Ureter (tissue), 1 donor: ENCODE measurements at regions not wholly inside any gene's neighbourhood (a gene's known extent, or its start where the extent isn't known, plus 50 kb on each side); places are given as distances from the start of the nearest gene placed in this dataset.

Experiments used
- DNase-seq: peaks from one replicate; pipeline ENCODE4 v3.0.0-alpha.2; 2020; ENCODE audit warnings: low spot score
- donor health status: DM: yes; HTN: yes; CAD: no.

DNA sequence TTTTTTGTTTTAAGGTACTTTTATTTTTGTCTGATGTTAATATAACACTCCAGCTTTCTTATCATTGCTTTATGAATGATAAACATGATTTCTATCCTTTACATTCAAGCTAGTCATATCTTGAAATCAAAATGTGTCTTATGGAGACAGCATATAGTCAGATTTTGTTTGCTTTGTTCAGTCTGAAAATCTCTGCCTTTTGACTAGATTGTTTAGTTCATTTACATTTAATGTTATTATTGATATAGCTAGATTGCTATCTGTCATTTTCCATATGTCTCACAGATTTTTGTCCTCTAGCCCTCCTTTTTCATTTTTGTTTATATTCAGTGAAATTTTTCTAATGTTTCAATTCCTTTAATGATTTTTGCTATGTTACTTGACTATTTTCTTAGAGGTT is 332.8 kb downstream of the SMOC2 start:
- no peak for DNase-seq

DNA sequence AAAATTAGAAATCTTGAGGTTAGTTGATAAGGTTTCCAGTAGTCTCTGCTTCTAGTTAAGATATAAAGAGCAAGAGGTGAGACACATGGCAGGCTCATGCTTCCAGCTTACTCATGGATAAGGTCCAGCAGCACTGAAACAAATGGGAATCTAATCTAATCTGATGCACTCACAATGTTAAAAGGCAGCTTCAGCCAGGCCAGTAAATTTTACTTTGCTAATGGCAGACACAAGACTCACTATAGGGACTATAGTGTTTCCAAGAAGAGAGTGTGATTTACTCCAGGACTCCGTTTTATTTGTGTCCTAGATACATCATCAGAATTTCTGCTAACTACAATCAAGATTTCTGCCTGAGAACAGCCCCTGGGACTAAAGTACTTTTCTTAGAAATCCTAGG is 324.8 kb downstream of the SMOC2 start:
- no peak for DNase-seq

- no peak for DNase-seq
Measured at GRCh38 chr6:168756009-168756634, 315.1 kb downstream of the SMOC2 start.

DNA sequence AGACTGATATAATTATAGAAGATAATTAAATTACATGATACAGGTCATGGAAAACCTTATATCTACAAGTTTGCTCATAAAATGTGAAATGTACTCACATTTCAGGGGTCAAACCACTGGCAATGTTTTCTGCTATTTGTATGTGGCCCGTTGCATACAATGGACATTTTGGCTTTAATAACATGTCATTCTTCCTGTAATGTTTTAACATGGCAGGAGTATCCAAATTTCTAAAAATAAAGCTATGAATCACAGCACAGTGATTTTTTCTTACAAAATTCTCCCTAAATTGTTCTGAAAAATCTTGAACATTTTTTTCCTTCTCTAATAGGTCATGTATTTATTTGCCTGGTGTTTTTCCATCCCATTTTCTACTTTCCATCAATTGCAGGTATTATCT is 305.7 kb downstream of the SMOC2 start:
- DNase-seq: no peak

GRCh38 chr6:168746013-168746412 is 305.0 kb downstream of the SMOC2 start:
- no peak for DNase-seq

GRCh38 chr6:168744861-168745260 is 303.9 kb downstream of the SMOC2 start:
- no peak for DNase-seq

DNA sequence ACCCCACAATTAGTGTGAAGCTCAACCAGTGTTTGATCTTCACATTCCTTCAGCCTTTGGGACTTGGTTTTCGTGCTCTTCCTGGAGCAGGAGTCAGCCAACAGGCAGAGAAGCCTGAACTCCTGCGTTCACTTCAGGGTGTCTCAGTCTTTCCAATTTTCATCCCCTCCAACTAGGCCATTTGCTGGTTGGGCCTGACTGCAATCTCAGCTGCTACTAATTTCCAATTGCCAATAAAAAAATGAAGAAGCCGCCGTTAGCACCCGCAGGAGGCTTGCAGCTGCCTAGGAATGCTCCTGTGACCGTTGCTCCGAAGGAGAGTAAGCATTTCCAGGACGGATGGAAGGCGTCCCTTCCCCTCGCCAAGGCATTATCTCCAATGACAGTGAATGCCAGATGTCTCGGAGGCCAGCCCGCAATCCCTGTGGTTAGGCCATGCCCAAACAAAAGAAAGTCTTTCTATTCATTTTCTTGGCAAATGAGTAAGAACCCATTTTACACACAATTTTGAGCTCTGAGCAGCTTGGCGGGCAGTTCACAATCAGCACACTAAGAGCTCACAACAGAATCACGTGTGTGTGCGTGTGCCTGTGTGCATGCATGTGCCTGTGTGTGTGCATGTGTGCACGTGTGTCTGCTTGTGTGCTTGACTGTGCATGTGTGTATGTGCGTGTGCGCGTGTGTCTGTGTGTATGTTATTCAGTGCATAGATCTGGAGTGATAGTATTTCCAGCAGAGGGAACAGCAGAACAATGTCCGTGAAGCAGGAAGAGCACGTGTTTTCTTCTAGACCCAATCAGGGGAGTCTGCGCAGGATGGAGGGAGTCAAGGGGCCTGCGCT is 301.2 kb downstream of the SMOC2 start:
- no peak for DNase-seq

- no peak for DNase-seq
Measured at GRCh38 chr6:168741305-168741704, 300.3 kb downstream of the SMOC2 start.

DNA sequence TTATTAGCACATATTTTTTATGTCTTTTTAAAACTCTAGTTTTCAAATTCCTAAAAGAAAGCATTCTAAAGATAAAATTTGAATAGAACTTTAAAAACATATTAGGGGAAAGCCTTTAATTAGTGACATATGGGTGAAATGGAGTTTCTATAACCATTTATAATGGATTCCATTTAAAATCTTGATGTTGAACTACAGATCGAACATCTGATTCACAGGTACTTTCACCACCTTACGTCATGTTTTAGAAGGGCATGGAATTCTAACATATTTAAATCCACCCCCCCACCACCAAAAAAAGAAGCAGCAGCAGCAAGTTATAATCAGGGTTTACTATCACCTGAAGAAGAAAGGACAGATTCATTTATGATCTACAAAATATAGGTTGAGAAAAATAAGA is 298.4 kb downstream of the SMOC2 start:
- no peak for DNase-seq

DNA sequence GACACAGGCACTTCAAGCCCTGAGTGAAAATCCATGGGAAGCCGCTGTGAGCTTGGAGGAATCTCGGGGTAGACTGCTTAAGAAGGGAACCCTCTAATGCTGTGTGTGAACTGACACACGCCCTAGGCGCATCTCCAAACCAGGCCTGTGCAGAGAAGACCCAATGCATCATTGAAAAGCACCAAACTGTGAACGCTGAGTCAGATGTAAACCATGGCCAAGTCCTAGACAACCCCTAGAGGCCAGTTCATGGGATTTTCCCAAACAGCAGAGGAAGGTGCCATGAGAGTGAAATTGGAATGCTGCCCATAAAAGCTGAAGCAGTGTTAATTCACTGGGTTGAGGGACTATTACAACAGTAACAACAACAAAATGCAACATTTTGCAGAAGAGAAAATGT is 296.5 kb downstream of the SMOC2 start:
- no peak for DNase-seq

DNA sequence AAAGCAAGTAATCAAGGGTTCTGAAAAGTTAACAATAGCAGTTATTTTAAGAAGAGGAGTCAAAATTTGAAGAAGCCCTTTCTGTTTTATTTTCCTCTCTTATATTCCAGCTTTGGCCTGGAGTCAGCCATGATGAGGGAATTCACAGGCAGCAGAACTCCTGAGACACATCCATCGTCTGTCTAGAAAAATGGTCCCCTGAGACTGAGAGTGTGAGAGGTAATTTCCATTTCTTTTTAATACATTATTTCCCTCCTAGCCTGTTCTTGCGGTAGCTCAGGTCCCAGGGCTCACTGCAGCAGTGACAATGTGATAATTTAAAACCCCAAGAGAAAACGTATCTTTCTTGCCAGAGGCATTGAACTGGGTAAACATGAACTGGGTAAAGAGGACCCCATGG is 296.0 kb downstream of the SMOC2 start:
- no peak for DNase-seq

GRCh38 chr6:168736039-168736438 is 295.1 kb downstream of the SMOC2 start:
- DNase-seq: no peak

DNA sequence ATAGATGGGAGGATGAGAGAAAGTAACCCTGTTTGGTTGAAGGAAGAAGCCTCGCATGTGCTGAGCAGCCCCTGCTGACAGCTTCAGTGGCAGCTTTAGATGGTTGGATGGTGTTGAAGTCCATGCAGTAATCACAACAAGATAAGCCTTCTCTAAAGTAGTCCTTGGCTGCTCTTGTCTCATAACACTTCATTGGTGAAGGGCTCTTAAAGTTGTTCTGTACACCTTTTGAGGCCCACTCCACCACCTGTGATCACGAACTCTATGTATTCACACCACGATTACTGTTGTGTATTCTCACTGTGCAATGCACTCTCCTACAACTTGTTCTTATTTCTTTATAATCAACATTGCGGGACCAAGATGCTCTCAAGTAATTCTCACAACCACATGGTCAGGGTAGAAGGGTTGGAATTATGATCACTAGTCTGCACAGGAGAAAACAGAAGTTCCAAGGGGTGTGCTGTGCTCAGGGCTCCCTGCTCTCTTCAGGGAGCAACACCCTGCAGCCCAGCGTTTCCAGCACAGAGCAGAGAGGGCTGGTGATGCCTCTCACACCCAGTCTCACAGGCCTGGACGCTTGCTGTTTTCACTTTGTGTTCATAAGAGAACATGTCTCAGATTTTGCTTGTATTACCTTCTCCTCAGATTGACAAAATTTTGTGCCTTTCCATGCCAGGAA is 294.4 kb downstream of the SMOC2 start:
- no peak for DNase-seq

DNA sequence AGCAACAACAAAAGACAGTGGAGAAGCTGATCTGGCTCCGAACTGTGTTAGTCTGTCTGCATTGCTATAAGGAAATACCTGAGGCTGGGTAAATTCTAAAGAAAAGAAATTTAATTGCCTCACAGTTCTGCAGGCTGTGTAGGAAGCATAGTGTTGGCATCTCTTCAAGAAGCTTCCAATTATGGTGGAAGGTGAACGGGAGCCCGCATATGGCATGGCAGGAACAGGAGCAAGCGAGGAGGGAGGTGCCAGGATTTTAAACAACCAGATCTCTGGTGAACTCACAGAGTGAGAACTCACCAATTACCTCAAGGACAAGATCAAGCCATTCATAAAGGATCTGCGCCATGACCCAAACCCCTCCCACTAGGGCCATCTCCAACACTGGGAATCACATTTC is 293.5 kb downstream of the SMOC2 start:
- no peak for DNase-seq

GRCh38 chr6:168732676-168733075 is 291.7 kb downstream of the SMOC2 start:
- no peak for DNase-seq

GRCh38 chr6:168730931-168731716 is 290.1 kb downstream of the SMOC2 start:
- no peak for DNase-seq

DNA sequence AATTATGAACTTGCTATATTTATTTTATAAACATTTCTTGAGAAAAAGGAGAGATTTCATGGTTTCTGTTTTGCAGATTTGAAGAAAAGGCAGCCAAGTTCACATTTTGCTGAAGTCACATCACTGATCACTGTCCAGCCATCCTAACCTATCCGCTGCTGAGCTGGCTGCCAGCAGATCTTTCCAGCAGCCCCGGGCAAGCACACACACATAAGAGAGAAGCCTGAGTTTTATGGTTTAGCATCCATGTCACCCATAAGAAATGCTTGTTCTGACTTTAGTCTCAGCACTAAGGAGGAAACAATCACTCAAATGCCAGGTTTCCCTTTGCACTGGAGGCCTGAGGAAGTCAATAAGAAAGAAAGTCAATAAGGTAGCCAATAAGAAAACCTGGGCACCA is 287.1 kb downstream of the SMOC2 start:
- DNase-seq: no peak

DNA sequence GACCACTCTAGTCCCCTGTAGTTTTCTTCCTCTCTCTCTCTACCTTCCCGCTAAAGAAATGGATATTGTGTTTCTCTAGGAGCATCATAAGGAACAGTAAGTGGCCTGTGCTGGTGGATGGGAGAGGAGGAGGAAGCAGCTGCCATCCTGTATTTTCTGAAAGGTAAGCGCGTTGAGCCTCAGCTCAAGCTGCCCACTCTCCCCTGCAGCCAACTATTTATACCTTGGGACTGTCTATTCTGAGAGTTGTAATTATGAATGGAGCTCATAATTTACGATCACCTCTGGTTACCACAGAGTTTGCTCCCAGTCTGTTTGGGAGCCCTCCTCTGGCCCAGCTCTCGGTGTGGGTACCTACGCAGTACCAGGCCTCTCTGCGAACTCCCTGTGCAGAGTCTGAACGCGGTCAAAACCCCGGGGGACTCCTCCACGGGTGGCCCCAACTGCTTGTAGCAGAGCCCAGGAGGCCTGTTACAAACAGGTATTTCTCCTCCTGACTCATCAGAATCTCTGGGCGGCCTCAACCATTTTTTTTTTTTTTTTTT is 285.4 kb downstream of the SMOC2 start:
- DNase-seq: no peak

- no peak for DNase-seq
Measured at GRCh38 chr6:168725802-168726201, 284.8 kb downstream of the SMOC2 start.

DNA sequence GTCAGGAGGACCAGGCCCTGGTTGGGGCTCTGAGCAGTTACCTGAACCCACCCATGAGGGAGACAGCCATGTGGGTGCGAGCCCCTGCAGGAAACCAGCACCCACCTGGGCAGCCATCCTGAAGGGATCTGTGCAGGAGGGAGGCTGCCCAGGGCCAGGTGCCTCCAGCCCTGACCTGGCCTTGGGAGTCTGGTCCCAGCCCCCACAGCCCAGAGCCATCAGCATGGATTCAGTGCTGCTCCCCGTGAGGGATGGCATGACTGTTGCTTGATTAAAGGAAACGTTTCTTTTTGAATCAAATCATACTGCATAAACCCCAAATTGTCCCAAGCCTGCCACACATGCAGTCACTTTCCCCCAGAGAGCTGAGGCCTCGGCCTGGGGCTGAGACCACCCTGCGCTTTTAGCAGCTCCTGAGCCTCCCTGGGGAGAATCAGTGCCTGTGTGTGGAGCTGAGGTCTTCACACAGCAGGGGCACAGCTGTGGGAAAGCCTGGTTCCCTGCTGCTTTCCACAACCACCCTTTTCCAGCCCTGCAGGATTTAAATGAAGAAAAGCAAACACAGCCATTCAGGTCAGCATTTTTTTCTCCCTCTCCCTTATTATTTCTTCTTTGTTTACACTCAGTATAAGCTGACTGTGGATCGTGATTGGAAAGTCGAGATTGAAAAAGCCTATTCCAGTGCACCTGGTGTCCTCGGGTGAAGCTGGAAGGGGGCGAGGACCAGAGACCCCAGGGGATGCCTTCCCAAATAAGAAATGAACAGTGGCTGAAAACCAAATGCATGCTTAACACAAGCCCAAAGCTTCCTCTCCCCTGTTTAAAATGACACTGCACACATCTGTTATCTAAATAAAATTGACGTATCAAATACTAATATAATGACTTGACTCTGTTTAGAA is 283.9 kb downstream of the SMOC2 start:
- no peak for DNase-seq

GRCh38 chr6:168724033-168724432 is 283.0 kb downstream of the SMOC2 start:
- no peak for DNase-seq
